ENCODE measurements at regions not wholly inside any gene's neighbourhood (a gene's known extent, or its start where the extent isn't known, plus 50 kb on each side); places are given as distances from the start of the nearest gene placed in this dataset.

DNA sequence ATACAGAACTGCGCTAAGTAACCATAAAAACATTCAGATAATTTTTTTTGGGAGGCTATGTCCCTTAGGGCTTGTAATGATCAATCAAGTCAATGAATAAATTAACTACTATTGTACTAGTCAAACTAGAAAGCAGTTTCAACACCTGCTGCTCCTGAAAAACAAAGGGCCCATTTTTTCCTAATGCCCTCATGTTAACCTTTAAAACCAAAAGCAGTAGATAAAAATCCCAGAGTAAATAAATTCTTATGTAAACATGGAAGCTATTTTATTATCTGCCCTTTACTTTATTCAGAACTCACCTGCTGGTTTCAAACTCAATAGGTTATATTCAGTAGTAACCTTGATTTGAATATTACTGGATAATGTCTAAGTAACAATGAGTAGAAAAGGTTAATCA lies 159.5 kb upstream of the STARD13 start:
- Histone ChIP-seq H3K4me1 (ENCODE audit: control insufficient read depth, insufficient read depth, low read length) (no peaks in the 10 kb centered on the region), H3K9me3 (replicated peaks; ENCODE audit: control insufficient read depth, low read depth, low read length) (no peaks in the 10 kb centered on the region), H3K4me3 (ENCODE audit: low read length) (no peak overlapping the region), H3K36me3 (ENCODE audit: control insufficient read depth, insufficient read depth, low read length) (no peaks in the 10 kb centered on the region), H3K27me3 (ENCODE audit: control insufficient read depth, insufficient read depth, low read length) (no peaks in the 10 kb centered on the region), H3K27ac (ENCODE audit: low read length) (no peak overlapping the region)
- DNase-seq, result no peak
- whole genome bisulfite sequencing (ENCODE audit: insufficient coverage), result no CpG with 5 or more reads among the region's 1 CpG

DNA sequence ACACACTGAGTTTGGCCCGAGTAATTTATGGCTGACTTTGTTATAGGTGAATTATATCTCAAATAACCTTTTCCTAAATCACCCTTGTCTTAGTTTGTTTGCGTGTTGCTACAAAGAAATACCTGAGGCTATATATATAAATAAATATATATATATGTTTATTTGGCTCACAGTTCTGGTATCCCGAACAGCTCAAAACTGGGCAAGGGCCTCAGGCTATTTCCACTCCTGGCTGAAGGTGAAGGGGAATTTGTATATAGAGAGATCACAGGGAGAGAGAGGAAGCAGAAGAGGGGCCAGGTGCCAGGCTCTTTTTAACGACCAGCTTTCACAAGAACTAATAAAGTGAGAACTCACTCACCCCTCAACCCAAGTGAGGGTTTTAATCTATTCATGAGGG lies 159.9 kb upstream of the STARD13 start:
- no CpG with 5 or more reads among the region's 4 CpGs for WGBS (ENCODE audit: insufficient coverage)
- H3K36me3 ChIP-seq (ENCODE audit: control insufficient read depth, insufficient read depth, low read length), result no peaks in the 10 kb centered on the region
- no peaks in the 10 kb centered on the region for H3K27me3 ChIP-seq (ENCODE audit: control insufficient read depth, insufficient read depth, low read length)
- H3K4me1 ChIP-seq (ENCODE audit: control insufficient read depth, insufficient read depth, low read length), result no peaks in the 10 kb centered on the region
- no peak overlapping the region for H3K4me3 ChIP-seq (ENCODE audit: low read length)
- H3K27ac ChIP-seq (ENCODE audit: low read length), result no peak overlapping the region
- no peak for DNase-seq
- no peaks in the 10 kb centered on the region for H3K9me3 ChIP-seq (replicated peaks; ENCODE audit: control insufficient read depth, low read depth, low read length)

DNA sequence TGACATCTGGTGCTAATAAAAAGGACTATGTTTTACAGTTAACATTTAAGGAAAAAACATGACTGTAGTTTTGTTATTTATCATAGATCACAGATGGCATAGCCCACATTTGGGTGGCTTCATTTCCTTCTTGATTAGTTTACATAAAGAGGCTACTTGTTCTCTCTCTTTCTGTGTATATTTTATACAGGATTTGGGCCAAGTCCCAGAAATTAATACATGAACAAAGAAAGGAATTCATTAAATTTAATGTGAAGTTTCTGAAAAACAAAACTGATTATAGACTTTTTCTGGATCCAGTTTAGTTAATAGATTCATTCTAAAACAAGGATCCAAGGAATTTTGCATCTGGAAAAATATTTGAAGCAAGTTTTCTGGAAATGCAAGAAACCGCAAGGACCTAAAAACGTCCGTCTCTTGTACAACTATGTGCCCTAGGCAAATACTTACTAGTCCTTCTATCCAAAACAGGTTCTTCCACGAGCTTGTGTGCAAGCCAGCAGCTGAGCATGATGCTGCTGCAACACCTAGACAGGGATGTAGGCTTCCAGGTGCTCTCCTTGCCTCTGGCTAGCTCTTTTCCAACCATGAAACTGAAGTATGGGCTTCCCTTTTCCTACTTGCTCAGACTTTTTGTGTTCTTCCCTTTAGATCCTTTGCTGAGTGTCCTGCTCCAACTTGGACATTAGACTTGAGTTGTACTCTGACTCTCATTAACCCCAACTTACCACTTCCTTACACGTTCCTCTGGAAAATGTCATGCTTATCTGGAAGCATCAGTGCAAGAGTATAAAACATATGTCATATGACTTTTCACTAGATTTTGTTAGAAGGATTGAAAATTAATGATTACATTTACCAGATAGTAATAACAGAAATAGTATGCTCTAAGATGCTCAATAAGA lies 161.5 kb upstream of the STARD13 start:
- Histone ChIP-seq H3K4me3 (ENCODE audit: low read length) (no peak overlapping the region), H3K27me3 (ENCODE audit: control insufficient read depth, insufficient read depth, low read length) (no peaks in the 10 kb centered on the region), H3K36me3 (ENCODE audit: control insufficient read depth, insufficient read depth, low read length) (no peaks in the 10 kb centered on the region), H3K27ac (ENCODE audit: low read length) (no peak overlapping the region), H3K4me1 (ENCODE audit: control insufficient read depth, insufficient read depth, low read length) (no peaks in the 10 kb centered on the region), H3K9me3 (replicated peaks; ENCODE audit: control insufficient read depth, low read depth, low read length) (no peaks in the 10 kb centered on the region)
- DNase-seq, result peak; percentile 50
- 50% methylated on average over 4 of the region's 5 CpGs for WGBS (ENCODE audit: insufficient coverage)

DNA sequence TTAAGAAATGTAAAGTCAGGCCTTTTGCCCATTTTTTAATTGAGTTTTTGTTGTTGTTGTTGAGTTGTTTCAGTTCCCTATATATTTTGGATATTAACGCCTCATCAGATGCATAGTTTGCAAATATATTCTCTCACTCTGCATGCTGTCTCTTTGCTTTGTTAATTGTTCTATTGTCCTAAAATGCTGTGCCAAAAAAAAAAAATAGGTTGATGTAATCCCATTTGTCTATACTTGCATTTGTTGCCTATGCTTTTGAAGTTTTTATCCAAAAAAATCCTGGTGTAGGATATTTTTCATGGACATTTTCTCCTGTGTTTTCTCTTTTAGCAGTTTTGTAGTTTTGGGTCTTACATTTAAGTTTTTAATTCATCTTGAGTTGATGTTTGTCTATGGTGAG lies 163.3 kb upstream of the STARD13 start:
- peaks cover under 1% of the 10 kb centered on the region for H3K4me1 ChIP-seq (ENCODE audit: control insufficient read depth, insufficient read depth, low read length)
- WGBS (ENCODE audit: insufficient coverage), result no CpG with 5 or more reads among the region's 1 CpG
- no peaks in the 10 kb centered on the region for H3K27me3 ChIP-seq (ENCODE audit: control insufficient read depth, insufficient read depth, low read length)
- no peak overlapping the region for H3K4me3 ChIP-seq (ENCODE audit: low read length)
- DNase-seq, result no peak
- no peak overlapping the region for H3K27ac ChIP-seq (ENCODE audit: low read length)
- H3K9me3 ChIP-seq (replicated peaks; ENCODE audit: control insufficient read depth, low read depth, low read length), result no peaks in the 10 kb centered on the region
- no peaks in the 10 kb centered on the region for H3K36me3 ChIP-seq (ENCODE audit: control insufficient read depth, insufficient read depth, low read length)

DNA sequence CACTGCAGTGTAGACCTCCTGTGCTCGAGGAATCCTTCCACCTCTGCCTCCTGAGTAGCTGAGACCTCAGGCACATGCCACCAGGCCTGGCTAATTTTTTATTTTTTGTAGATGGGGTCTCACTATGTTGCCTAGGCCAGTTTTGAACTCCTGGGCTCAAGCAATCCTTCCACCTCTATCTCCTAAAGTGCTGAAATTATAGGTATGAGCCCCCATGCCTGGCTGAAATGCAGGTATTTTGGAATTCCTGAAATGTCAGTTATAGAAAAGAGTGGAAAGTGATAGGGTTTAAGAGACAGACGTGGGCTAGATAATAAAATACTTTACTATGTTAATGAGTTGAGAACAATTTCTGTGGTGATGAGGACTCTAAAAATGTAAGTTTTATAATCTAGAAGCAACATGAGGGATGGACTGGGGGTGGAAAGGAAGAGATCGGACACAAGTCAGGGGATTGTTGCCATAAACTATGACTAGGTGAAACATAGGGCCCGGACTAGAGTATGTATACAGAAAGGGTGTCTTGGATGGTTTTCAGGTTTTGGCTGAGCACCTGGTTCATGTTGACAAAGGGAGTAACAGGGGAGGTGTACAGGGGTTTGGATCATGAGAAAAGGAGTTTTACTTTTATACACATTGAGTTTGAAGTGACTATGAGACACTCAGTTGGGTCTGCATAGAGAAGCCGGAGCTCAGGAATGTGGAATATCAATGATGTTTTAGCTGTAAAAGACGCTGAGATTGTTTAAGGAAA lies 165.6 kb upstream of the STARD13 start:
- Histone ChIP-seq H3K27me3 (ENCODE audit: control insufficient read depth, insufficient read depth, low read length) (no peaks in the 10 kb centered on the region), H3K4me3 (ENCODE audit: low read length) (no peak overlapping the region), H3K4me1 (ENCODE audit: control insufficient read depth, insufficient read depth, low read length) (peaks cover 2% of the 10 kb centered on the region), H3K9me3 (replicated peaks; ENCODE audit: control insufficient read depth, low read depth, low read length) (no peaks in the 10 kb centered on the region), H3K27ac (ENCODE audit: low read length) (no peak overlapping the region), H3K36me3 (ENCODE audit: control insufficient read depth, insufficient read depth, low read length) (no peaks in the 10 kb centered on the region)
- 94% methylated on average over 5 of the region's 6 CpGs for WGBS (ENCODE audit: insufficient coverage)
- DNase-seq, result no peak

DNA sequence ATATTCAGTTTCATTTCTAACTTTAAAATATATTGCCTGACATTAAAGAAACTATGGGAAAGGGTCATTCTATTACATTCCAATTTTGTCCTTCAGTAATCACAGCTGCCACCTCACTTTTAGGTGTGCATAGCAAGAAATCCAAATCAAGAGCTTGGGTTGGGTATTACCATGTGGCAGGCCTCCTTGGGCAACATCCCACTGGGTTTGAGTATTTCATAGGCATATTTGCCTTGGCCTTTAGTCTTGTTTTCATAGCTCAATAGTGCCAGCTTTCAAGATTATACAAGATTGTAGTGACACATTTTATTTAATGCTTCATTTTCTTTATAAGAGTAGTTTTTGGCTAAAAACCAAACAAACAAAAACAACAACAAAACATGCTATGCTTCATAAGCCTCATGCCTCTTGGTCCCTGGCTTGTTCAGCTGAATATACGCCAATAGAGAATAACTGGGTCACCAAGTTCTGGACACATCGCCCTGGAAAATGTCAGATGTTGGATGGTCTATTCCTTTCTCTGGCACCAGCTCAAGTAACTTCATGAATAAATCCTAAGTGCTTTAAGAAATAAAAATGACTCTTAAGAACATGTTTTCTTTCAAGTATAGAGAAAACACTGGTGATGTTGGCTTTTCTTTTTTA lies 167.4 kb upstream of the STARD13 start:
- peaks cover 2% of the 10 kb centered on the region for H3K4me1 ChIP-seq (ENCODE audit: control insufficient read depth, insufficient read depth, low read length)
- H3K27ac ChIP-seq (ENCODE audit: low read length), result no peak overlapping the region
- DNase-seq, result peak; percentile 54
- no peaks in the 10 kb centered on the region for H3K27me3 ChIP-seq (ENCODE audit: control insufficient read depth, insufficient read depth, low read length)
- H3K36me3 ChIP-seq (ENCODE audit: control insufficient read depth, insufficient read depth, low read length), result no peaks in the 10 kb centered on the region
- H3K9me3 ChIP-seq (replicated peaks; ENCODE audit: control insufficient read depth, low read depth, low read length), result peaks cover 5% of the 10 kb centered on the region
- no CpG with 5 or more reads among the region's 2 CpGs for WGBS (ENCODE audit: insufficient coverage)
- H3K4me3 ChIP-seq (ENCODE audit: low read length), result no peak overlapping the region

DNA sequence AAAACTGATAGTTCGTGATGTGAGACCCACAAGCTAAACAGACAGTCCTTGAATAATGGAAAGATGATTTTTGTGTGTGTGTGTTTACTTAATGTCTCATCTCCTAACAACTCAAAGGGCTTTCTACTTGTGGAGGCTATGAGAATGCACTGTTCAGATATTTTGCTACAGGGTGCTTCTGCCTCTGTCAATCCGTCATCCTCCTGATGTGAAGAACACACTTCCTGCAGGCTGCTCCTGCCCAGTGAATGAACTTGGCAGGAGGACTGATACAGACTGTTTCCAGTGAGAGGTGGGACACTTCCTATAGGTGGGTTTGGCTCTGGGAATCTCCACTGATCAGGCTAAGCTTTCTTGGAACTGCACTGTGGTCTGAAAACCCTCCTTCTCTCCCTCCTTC lies 168.4 kb upstream of the STARD13 start:
- WGBS (ENCODE audit: insufficient coverage), result 100% methylated on average over 1 of the region's 2 CpGs

DNA sequence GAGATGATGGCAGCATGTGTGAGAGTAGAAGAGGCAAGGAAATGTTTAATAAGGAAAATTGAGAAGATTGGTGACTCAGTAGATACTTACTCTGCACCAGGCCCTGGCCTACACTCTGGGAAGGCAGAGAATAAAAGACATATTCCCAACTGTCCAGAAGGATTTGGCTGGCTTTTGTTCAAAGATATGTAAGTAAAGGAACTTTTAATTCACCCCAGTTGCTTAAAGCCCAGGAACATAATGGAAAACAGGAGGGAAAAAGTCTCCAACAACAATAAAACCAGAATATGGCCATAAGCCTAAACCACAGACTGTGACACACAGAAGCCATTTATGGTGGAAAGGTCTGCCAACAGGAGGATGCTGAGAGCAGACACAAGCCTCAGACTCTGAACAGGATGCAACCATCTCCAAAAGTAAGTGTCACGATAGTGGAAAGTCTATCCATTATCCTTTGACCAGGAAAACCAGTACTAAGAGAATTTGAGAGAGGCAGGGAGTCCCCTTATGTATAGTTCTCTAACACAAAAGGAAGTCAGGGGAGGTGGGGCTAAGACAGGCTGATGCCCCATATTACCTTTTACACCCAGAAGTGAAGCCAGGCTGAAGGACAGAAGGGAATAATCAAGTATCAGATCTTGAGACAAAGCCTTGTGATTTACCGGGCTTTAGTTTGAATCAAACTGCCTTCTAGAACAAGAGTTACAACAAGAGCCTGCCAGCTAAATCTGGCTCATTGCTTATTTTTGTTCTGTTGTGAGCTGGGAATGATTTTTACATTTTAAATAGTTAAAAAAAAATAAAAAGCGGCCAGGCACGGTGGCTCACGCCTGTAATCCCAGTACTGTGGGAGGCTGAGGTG lies 169.5 kb upstream of the STARD13 start:
- peak overlapping the region; percentile 56 for H3K27ac ChIP-seq (ENCODE audit: low read length)

More for the DNA sequence above, 168.4 kb upstream of the STARD13 start:
- Histone ChIP-seq H3K27me3 (ENCODE audit: control insufficient read depth, insufficient read depth, low read length) (no peaks in the 10 kb centered on the region), H3K36me3 (ENCODE audit: control insufficient read depth, insufficient read depth, low read length) (no peaks in the 10 kb centered on the region), H3K9me3 (replicated peaks; ENCODE audit: control insufficient read depth, low read depth, low read length) (peaks cover 5% of the 10 kb centered on the region), H3K4me3 (ENCODE audit: low read length) (no peak overlapping the region), H3K27ac (ENCODE audit: low read length) (no peak overlapping the region), H3K4me1 (ENCODE audit: control insufficient read depth, insufficient read depth, low read length) (peaks cover 2% of the 10 kb centered on the region)
- peak; percentile 56 for DNase-seq

DNA sequence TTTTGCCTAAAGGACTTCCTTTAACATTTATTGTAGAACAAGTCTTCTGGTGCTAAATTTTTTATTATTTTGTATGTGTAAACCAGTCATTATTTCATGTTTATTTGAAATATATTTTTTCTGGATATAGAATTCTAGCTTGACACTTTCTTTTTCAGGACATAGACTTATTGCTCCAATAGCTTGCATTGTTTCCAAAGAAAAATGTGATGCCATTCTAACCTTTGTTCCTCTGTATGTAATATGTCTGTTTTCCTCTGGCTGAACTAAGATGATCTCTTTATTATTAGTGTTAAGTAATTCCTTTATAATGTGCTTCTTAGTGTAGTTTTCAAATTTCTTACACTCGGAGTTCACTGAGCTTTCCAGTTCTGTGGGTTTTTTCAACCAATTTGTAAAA lies 174.1 kb upstream of the STARD13 start:
- no peak for DNase-seq
- no peaks in the 10 kb centered on the region for H3K27me3 ChIP-seq (ENCODE audit: control insufficient read depth, insufficient read depth, low read length)
- no peaks in the 10 kb centered on the region for H3K36me3 ChIP-seq (ENCODE audit: control insufficient read depth, insufficient read depth, low read length)
- no peaks in the 10 kb centered on the region for H3K4me1 ChIP-seq (ENCODE audit: control insufficient read depth, insufficient read depth, low read length)
- no peak overlapping the region for H3K4me3 ChIP-seq (ENCODE audit: low read length)
- peaks cover 5% of the 10 kb centered on the region for H3K9me3 ChIP-seq (replicated peaks; ENCODE audit: control insufficient read depth, low read depth, low read length)
- no peak overlapping the region for H3K27ac ChIP-seq (ENCODE audit: low read length)
- WGBS (ENCODE audit: insufficient coverage), result no CpG with 5 or more reads among the region's 1 CpG

More for the DNA sequence above, 169.5 kb upstream of the STARD13 start:
- Histone ChIP-seq H3K27me3 (ENCODE audit: control insufficient read depth, insufficient read depth, low read length) (no peaks in the 10 kb centered on the region), H3K9me3 (replicated peaks; ENCODE audit: control insufficient read depth, low read depth, low read length) (peaks cover 5% of the 10 kb centered on the region), H3K36me3 (ENCODE audit: control insufficient read depth, insufficient read depth, low read length) (no peaks in the 10 kb centered on the region), H3K4me3 (ENCODE audit: low read length) (no peak overlapping the region), H3K4me1 (ENCODE audit: control insufficient read depth, insufficient read depth, low read length) (peaks cover 2% of the 10 kb centered on the region)
- no CpG with 5 or more reads among the region's 5 CpGs for WGBS (ENCODE audit: insufficient coverage)
- DNase-seq, result peak; percentile 93
